Retina (tissue), 1 donor: ENCODE measurements at regions not wholly inside any gene's neighbourhood (a gene's known extent, or its start where the extent isn't known, plus 50 kb on each side); places are given as distances from the start of the nearest gene placed in this dataset.

Experiments used
- DNase-seq: peaks from one replicate; pipeline ENCODE4 v3.0.0-alpha.2; 2016

GRCh38 chr5:89904442-89904841, 505.1 kb downstream of the CETN3 start:
- DNase-seq, result no peak

GRCh38 chr5:89901983-89902382, 507.6 kb downstream of the CETN3 start:
- DNase-seq, result no peak

GRCh38 chr5:89901346-89901745, 508.2 kb downstream of the CETN3 start:
- no peak for DNase-seq

GRCh38 chr5:89900346-89900745, 509.2 kb downstream of the CETN3 start:
- DNase-seq, result no peak

GRCh38 chr5:89899559-89899958, 510.0 kb downstream of the CETN3 start:
- DNase-seq, result no peak

GRCh38 chr5:89893546-89893945, 516.0 kb downstream of the CETN3 start:
- DNase-seq, result no peak

GRCh38 chr5:89885670-89886069, 523.9 kb downstream of the CETN3 start:
- no peak for DNase-seq

- DNase-seq, result no peak
These were observed 525.6 kb downstream of the CETN3 start for GRCh38 chr5:89883967-89884366.

GRCh38 chr5:89878140-89879132, 531.1 kb downstream of the CETN3 start:
- no peak for DNase-seq

GRCh38 chr5:89871906-89872305, 537.6 kb downstream of the CETN3 start:
- no peak for DNase-seq

GRCh38 chr5:89869346-89869745, 540.2 kb downstream of the CETN3 start:
- no peak for DNase-seq

GRCh38 chr5:89866410-89866809, 543.1 kb downstream of the CETN3 start:
- no peak for DNase-seq

GRCh38 chr5:89864941-89865340, 544.6 kb downstream of the CETN3 start:
- no peak for DNase-seq

GRCh38 chr5:89857790-89858189, 551.8 kb downstream of the CETN3 start:
- DNase-seq, result no peak

GRCh38 chr5:89855417-89855816, 554.1 kb downstream of the CETN3 start:
- no peak for DNase-seq

- DNase-seq, result no peak
These were observed 557.6 kb downstream of the CETN3 start for GRCh38 chr5:89851911-89852310.

GRCh38 chr5:89850513-89850865, 559.1 kb downstream of the CETN3 start:
- no peak for DNase-seq

- no peak for DNase-seq
These were observed 559.6 kb downstream of the CETN3 start for GRCh38 chr5:89849830-89850512.

- no peak for DNase-seq
These were observed 561.8 kb downstream of the CETN3 start for GRCh38 chr5:89847743-89848142.

GRCh38 chr5:89844548-89844947, 565.0 kb downstream of the CETN3 start:
- no peak for DNase-seq

GRCh38 chr5:89842531-89842930, 567.0 kb downstream of the CETN3 start:
- no peak for DNase-seq

- DNase-seq, result no peak
These were observed 568.6 kb downstream of the CETN3 start for GRCh38 chr5:89840906-89841305.

- DNase-seq, result no peak
These were observed 578.9 kb downstream of the CETN3 start for GRCh38 chr5:89830691-89831090.

- no peak for DNase-seq
These were observed 581.6 kb downstream of the CETN3 start for GRCh38 chr5:89827960-89828359.
